EH (cell line): ENCODE measurements at regions not wholly inside any gene's neighbourhood (a gene's known extent, or its start where the extent isn't known, plus 50 kb on each side); places are given as distances from the start of the nearest gene placed in this dataset.
"Not testable (repeated sequence)": the region's sequence is repeated elsewhere in the genome, so short reads cannot be mapped to it uniquely, and the experiment has no call there.

Experiments
- DNase-seq: peaks from one replicate; pipeline ENCODE4 v3.0.0-alpha.2; 2015; ENCODE audit warnings: low read depth

GRCh38 chr14:25868521-25869314 is 729.1 kb downstream of the NOVA1 start:
- DNase-seq: no peak

DNA sequence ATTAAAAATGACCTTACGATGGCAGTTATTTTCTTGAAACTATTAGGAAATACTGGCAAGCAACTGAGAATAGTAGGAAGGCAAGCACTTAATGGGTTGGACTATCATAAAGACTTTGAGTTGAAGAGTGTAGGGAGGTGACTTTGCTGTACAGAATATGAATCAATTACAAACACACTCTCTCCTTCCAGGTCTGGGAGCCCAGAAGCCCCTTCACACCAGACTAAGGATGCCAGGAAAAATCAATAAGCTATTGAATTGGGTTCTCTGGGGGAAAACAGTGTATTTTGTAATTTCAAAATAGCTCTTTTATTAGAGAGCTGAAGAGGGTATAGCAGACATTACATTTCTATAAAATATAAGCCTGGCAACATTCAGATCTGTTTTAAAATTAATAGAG is 736.4 kb downstream of the NOVA1 start:
- DNase-seq: no peak

DNA sequence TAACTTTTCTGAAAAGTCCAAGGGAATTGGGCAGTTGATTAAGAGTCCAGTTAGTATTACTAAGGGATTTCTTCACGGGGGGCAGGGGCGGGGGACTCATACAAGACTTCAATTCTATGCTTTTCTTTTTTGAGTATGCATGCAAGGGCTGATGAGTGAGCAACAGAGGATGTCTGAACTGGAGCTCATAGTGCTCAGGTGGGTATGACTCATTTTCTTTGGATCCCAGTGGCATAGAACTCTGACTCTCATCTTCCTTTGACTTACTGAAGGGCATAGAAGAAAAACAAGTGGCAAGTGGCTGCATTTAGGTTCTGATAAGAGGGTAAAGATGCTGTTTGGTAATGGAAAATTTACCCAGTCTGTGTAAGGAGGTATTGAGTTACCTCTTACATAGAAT is 749.2 kb downstream of the NOVA1 start:
- DNase-seq: no peak

GRCh38 chr14:25846246-25846645 is 751.6 kb downstream of the NOVA1 start:
- no peak for DNase-seq

DNA sequence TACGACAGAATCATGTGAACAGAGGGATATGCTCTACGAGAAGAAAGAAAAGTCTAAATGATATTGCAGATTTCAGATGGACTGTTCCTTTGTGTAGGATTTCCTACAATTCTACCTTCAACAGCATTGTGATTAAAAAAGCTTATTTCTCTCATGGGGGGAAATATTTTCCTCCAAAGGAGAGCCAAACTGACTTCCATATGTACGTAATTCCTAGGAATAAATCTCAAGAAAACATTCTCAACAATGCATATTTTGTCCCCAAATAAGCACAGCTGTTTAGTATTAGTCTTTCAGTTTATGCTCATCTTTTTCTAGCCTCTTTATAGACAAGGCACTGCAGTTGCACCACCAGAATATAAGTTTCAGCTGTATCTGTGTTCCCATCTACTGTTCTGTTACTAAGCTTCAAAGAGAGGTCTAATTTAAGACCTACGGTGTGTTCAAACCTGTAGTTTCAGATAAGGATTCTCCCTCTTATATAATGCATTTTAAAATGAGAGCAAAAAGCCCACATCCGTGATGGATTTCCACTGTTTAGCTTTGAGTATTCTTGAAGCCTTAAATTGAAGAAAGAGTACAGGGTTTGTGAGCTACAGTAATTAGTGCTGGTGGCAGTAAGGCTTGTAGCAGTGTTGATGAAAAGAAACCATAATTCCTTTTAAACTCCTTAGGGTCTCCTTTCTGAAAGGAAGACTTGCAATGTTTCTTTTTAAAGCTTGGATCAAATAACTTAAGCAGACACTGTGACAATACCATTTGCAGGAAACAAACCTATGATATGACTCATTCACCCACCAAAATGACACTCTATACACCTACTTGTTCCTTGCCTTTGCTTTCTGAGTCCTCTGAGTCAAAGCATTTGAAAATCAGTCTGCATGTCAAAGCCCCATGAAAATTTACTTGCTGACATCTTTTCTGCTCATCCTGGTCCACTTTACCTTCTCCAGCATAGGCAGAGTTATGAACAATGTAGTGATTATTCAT is 754.1 kb downstream of the NOVA1 start:
- no peak for DNase-seq

- no peak for DNase-seq
These were observed 756.6 kb downstream of the NOVA1 start for GRCh38 chr14:25841226-25841625.

GRCh38 chr14:25837551-25837965 is 760.3 kb downstream of the NOVA1 start:
- DNase-seq: no peak

GRCh38 chr14:25836636-25837035 is 761.2 kb downstream of the NOVA1 start:
- no peak for DNase-seq

DNA sequence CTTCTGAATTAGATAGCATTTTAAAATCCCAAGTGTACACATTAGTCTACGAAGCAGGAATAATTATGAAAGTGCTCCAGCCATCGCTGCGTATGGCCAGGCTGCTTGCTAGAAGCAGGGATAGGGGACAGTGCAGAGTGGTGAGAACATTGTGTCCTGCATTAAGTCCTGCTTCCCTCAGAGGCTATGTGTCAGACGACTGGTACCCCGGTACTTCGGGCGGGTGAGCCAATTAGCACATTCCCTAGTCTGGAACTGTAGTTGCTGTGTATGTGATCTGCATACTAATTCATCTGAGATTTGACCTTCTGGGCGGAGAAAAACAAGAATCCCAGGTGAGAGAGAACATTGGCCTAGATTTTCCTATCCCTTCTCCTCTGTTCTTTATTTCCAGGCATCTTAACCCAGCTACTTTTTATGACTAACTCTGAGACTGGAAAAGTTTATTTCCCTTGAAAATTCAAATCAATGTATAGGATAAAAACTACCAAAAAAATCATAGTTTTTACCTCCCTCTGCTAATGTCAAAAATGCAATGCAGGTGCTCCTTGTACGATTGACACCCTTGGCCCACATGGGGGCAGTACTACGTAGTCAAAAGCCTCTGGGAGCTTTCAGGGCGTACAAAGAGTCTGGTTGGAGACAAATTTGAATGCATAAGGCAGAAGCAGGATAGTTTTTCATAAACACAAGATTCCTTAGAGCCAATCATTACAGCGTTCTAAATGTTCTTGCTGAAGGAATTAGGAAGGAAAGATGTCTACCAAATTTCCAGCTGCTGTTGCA is 764.3 kb downstream of the NOVA1 start:
- DNase-seq: no peak

DNA sequence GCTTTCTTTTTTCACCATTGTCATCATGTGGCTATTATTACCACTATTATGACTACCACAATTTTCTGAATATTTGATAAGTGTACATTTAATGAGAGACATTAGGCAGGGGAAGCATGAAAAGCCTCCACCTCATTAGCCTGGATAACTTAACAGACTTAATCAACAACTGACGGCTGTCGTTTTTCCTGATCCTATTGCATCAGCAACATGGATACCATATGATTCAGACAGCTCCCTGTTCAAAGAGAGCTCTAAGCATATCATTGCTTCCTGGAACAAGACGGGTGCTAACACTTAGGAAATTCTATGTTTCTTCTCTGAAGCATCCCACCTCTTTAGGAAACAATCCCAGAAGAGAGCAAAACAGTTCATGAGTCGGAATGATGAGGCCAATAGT is 765.2 kb downstream of the NOVA1 start:
- no peak for DNase-seq

DNA sequence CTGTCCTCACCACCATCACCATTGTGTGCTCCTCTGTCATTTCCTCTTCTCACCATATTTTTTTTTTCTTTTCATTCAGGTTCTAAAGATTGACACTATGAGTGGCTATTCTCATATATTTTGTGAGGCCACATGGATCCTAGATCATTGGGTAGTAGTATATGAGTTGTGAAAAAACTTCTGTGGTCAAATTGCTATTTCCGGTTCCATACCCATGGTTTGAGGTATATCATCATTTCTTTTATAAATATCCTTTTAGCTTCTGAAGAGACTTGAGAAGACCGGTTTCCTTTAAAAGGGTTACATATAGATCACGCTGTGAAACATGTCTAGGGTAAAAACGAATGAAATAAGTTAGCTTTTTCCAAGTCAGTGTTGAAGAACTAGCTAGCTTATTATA is 769.3 kb downstream of the NOVA1 start:
- no peak for DNase-seq

- no peak for DNase-seq
These were observed 771.7 kb downstream of the NOVA1 start for GRCh38 chr14:25826105-25826504.

- DNase-seq: no peak
These were observed 770.4 kb upstream of the STXBP6 start for GRCh38 chr14:25820368-25820767.

GRCh38 chr14:25814622-25815021 is 764.7 kb upstream of the STXBP6 start:
- not testable (repeated sequence) for DNase-seq

DNA sequence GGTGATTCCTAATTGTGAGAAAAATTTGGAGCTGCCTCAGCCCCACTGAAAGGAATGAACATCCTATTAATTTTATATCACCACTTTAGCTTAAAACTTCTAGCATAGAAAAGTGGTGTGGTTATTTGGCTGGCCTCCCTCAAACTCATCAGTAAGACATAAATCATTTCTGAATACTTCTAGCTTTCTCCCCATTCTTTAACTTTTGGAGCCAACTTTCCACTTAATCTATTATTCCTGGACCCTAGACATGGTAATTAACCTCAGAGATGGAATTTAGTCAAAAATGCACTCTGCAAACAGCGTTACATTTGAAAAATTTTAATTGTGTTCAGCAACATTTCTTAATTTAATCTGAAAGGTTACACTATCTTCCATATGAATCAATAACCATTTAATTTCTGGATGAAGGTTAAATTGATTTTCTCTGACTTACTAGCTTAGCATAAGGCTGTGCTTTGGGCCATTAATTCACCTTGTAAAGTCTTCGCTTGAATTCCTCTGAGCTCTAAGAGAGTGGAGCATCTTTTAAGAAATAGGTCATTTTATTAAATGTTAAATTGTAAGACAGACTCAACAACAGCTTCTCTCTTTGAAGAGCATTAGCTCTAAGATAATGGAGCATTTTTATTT is 753.6 kb upstream of the STXBP6 start:
- DNase-seq: no peak

DNA sequence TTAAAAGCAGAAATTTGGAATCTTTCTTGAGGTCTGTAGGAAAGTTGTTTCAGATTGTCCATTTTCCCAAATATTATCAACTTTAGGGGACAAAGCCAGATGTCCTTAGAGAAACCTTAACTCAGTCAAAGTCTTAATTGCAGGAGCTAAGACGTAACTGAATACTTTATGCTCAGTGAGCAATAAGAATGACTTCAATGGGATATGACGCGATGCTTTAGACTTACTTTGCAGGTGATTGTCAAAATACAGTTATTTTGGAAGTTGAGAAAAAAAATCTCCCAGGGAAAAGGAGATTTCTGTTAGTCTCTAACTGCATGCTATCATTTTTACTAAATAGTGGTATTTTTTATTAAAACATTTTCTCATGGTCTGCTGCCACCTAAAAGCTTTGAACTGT is 750.9 kb upstream of the STXBP6 start:
- no peak for DNase-seq

DNA sequence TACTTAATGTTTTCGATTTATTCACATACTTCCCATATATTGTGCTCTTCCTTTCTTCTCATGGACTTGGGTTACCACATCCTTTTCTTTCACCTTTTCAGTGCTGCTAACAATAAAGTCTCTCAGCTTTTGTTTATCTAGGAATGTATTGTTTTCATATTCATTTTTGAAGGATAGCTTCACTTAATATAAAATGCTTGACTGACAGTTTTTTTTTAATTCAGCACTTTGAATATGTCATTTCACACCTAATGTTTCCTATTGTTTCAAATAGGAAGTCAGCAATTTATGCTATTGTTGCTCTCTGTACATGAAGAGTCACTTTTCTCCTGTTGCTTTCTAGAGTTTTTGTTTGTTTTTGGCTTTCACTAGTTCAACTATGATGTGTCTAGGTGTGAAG is 738.3 kb upstream of the STXBP6 start:
- DNase-seq: no peak

- no peak for DNase-seq
These were observed 716.0 kb upstream of the STXBP6 start for GRCh38 chr14:25765909-25766308.

DNA sequence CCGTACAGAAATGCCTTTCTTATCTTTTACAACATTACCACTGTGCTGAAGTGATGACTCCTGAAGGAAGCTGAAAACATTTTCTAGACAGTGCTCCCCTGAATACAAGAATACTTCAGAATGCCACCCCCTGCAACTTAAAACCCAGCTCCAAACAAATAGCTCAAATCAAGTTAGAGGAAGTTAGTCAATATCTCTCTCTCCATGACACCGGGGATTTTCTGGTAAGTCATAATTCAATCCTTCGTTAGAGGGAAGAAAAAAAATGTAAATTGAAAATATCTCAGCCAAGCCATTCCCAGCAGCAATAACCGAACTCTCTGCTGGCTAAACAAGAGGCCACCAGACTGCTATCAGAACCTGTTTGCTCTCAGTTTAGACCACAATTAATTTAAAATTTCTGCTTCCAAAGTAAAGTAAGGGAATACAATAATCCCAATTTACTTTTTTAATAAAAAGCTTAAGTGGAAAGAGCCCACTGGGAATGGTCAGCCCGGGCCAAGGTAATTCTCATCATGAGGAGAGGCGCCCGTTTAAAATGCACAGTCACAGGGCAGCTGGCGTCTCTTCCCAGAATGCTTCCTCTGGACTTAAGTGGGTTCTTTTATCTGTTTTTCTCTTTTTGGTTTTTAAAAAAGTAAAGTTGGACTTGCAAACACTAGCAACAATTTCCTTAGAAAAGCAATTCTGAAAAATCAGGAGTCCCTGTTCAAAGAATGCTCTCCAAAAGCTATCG is 710.1 kb upstream of the STXBP6 start:
- DNase-seq: no peak

- no peak for DNase-seq
These were observed 709.3 kb upstream of the STXBP6 start for GRCh38 chr14:25759256-25759655.

DNA sequence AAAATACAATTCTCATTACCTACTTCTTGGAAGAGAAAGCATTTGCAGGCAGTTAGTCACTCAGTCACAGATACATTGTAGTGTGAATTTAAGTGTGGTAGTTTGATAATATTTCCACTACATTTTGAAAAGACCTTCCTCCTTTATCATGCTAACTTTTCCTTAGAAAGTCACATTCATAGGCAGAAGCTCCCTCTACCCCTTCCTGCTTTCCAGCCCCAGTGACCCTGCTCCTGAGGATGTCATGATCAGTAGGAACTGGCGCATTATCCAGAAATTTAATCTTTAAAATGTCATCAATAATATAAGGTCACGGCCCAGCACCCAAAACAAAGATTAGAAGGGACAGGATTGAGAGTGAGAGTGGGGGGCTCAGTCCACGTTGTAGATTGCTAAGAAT is 707.4 kb upstream of the STXBP6 start:
- DNase-seq: no peak
